Epithelial cell of prostate (primary cell): ENCODE measurements at regions not wholly inside any gene's neighbourhood (a gene's known extent, or its start where the extent isn't known, plus 50 kb on each side); places are given as distances from the start of the nearest gene placed in this dataset.
A peak's percentile ranks its signal among the peaks of the same experiment; 100 is the strongest.
"Not testable (repeated sequence)": the region's sequence is repeated elsewhere in the genome, so short reads cannot be mapped to it uniquely, and the experiment has no call there.

Source experiments
- DNase-seq: peaks from one replicate; pipeline ENCODE4 v3.0.0-alpha.2; 2011; ENCODE audit warnings: low read depth, low spot score
- H3K27ac ChIP-seq: fragments of 450-650 bp; 2 replicates; pipeline ENCODE4 v1.5.1; 2017; ENCODE audit warnings: mild to moderate bottlenecking

DNA sequence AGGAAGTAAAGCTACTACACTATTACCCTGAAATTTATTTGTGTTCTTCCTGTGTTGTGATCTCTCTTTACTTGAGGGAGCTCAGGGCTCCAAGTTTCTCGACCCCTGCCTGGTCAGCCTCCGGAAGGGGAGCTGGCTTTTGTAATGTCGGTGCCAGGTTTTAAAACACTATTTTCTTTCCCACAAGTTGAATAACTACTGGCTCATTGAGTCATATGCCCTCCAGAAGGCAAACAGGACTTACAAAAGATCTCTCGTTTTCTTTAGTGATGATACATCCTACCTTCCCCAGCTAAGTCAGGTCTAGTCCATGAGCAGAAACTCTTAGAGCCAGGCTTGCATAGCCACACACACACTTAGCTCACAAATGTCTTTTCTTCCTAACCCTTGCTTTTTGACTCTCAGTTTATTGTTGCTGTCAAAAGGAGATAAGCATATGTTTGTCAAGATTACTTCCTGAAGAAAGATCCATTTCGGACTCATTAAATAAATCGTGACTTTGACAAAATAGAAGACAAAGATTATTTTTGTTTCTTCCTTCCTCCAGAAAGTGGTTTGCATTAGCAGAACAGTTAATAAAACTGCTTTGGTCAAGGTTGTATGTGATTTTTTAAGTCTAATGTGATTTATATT is 209.8 kb upstream of the FLRT2 start:
- DNase-seq: peak; percentile 79
- H3K27ac ChIP-seq: peak overlapping the region; percentile 54

GRCh38 chr14:85325134-85326017 is 204.6 kb upstream of the FLRT2 start:
- H3K27ac ChIP-seq: no peak overlapping the region
- no peak for DNase-seq

- H3K27ac ChIP-seq: peak overlapping the region; percentile 74
- peak; percentile 81 for DNase-seq
Measured at GRCh38 chr14:85332401-85332800, 197.5 kb upstream of the FLRT2 start.

GRCh38 chr14:85333313-85333712 is 196.6 kb upstream of the FLRT2 start:
- H3K27ac ChIP-seq: peak overlapping the region; percentile 74
- DNase-seq: peak; percentile 31

DNA sequence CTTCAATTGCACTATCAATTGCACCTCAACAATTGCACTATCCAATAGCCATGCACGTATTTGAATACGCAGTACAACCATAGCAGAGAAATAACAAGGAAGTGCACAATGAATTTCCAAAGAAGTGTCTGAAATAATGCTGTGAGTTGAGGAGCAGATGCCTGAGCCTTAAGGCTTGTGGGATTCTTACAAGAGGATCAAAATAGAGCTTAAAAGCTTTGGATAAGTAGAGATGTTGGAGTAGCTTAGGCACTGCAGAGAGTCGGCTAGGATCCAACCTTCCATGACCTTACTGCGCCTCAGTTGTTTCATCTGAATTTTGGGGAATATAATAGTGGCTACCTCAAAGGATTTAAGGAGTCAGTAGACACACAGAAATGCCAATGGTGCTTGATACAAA is 196.1 kb upstream of the FLRT2 start:
- no peak for DNase-seq
- H3K27ac ChIP-seq: peak overlapping the region; percentile 74

DNA sequence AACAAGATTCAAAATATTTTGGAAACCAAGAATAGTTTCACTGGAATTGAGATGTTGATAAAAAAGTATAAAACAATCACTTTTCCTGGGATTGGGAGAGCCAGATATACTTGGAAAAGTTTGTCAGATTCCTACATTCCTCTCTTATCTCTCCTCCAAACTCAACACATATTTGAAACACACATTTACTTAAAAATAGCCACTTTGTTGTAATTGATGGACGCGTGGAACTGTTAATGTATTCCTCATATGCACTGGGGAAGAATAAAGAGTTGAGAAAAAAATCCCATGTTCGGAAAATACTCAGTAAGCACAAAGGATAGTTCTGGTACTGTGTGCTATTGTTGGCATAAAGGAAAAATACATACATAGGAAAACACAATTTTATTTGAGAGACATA is 195.6 kb upstream of the FLRT2 start:
- no peak overlapping the region for H3K27ac ChIP-seq
- DNase-seq: no peak

DNA sequence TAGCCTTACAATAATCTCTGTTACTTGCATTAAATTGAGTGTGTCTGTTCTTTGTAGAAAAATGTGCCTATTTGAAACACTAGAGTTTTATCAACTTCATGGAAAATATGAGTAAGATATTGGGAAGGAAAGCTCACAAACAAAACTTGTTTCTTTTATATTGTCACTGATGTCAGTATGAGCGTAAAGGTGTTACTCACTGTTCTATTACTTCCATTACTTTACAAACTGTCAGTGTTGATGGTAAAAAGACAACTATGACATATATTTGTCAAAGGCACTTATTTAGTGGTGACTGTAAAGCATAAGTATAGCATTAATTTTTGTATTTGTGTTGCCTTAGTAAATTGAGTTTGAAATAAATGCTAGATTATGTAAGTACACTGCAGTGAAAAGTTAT is 193.7 kb upstream of the FLRT2 start:
- no peak overlapping the region for H3K27ac ChIP-seq
- no peak for DNase-seq

GRCh38 chr14:85336817-85337216 is 193.1 kb upstream of the FLRT2 start:
- DNase-seq: no peak
- H3K27ac ChIP-seq: no peak overlapping the region

- H3K27ac ChIP-seq: no peak overlapping the region
- no peak for DNase-seq
Measured at GRCh38 chr14:85338895-85339294, 191.0 kb upstream of the FLRT2 start.

DNA sequence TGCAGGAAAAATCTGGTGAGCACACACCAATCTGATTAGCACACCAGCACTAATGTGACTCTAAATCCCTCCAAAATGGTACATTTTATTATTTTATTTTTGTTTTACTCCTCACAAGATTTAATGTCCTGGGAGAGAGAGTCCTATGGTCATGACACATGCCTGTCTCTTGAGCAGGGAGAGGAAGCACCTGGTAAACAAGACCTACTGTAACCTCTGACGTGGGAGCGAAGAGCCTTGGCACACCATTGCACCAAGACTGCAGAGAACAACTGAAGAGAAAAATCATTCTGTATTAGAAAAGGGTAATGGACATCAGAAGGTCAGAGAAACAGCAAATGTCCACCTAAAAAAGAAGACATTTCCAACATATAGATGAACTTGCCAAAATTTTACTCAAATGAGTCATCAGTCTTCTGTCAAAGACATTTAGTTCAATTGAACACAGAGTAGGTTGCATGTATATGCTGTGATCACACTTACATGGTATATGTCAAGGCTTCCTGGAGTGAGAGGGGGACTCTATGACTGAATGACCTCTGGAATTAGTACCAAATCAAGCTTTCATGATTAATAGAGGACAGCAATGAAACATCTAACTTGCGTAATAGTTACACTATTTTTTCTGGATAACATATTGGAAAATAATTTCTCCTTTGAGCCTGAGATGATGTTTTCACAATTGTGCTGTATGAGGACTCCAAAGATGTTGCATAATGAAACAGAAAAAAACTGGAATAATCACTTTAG is 186.9 kb upstream of the FLRT2 start:
- DNase-seq: no peak
- H3K27ac ChIP-seq: no peak overlapping the region

- DNase-seq: no peak
- no peak overlapping the region for H3K27ac ChIP-seq
Measured at GRCh38 chr14:85344171-85344570, 185.8 kb upstream of the FLRT2 start.

DNA sequence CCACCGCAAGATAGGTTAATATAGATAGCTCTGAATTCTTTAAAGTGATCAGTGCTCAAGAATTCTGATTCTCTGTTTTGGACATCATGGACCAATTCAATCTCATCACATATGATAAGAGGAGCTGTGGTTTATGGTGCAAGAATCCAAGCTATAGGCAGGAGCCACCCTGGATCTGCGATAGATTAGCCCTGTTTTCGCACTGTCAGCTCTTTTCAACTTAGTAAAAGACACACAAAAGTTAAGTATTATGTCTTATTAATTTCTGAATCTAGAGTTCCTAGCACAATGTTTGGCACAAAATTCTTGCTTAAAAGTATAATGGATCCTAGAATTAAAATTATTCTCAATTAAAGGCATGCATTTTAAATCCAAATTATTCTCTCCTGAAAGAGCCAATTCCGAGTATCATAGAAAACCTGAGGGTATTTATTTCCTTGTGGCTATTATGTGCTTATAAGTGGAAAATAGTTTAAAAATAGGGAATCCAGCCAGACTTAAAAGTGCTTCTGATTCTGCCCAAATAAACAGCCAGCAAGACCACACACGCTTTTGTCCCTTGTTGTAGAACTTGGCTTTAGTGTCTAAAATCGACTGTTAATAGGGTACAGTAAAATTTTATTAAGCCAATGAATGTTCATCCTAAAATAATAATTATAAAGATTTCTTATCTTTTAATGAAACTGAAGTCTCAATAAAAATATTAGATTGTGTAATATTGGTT is 184.9 kb upstream of the FLRT2 start:
- DNase-seq: no peak

DNA sequence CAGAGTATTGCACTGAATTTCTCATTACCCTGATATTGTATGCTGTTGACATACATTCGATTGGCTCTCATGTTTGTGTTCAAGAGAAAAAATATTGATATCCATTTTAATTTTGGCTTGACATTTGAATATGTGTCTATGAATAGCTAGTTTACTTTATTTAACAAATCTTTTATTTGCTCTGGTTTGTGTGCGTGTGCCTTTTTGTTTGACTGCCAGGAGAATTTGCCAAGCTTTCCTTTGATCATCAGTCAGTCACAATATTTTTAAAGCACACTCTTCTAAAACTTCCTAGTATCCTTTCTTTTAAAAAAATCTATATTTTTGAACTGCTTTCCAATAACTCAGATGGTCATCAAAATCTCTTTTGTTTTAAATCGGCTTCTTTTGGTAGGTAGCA is 179.3 kb upstream of the FLRT2 start:
- no peak for DNase-seq
- no peak overlapping the region for H3K27ac ChIP-seq

More for the DNA sequence above, 184.9 kb upstream of the FLRT2 start:
- no peak overlapping the region for H3K27ac ChIP-seq

DNA sequence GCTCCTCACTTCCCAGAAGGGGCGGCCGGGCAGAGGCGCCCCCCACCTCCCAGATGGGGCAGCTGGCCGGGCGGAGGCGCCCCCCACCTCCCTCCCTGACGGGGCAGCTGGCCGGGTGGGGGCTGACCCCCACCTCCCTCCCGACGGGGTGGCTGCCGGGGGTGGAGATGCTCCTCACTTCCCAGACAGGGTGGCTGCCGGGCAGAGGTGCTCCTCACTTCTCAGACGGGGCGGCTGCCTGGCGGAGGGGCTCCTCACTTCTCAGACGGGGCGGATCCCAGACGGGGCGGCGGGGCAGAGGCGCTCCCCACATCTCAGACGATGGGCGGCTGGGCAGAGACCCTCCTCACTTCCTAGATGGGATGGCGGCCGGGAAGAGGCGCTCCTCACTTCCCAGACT is 177.4 kb upstream of the FLRT2 start:
- not testable (repeated sequence) for DNase-seq

DNA sequence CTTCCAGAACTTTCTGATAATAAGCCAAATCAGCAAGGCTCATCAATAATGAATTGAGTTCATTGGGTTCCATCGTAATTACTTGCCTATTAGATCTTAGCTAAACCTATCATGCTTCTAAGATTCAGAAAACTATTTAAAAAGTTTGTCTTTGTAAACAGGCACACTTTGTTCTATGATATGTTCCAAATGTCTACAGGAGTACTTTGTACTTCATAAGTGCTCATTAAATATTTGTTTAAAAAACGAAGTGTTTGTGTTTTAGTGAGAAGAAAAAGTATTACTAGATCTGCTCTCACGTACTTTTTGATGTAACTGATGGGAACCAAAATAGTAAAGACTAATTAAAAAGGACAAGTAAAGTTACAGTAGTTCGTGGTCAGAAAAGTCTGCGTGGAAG is 172.8 kb upstream of the FLRT2 start:
- DNase-seq: no peak
- no peak overlapping the region for H3K27ac ChIP-seq

More for the DNA sequence above, 177.4 kb upstream of the FLRT2 start:
- not testable (repeated sequence) for H3K27ac ChIP-seq

- H3K27ac ChIP-seq: no peak overlapping the region
- no peak for DNase-seq
Measured at GRCh38 chr14:85358136-85358785, 171.7 kb upstream of the FLRT2 start.

DNA sequence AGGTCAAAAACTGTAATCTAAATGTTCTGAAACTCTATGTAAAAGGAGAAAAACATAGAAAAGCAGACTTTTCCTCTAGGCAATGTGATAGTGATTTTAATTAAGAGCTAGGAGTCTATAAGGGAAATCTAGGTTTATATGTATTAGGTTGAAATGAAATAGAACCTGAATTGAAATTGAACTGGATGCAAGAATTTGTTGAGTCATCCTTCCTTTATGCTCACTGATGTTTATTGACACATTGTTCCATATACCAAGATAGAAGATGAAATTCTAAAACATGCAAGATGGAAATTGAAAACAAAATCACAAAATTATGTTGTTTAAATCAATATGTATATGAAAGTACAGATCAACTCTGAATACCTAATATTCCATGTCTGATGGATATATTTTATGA is 170.4 kb upstream of the FLRT2 start:
- no peak overlapping the region for H3K27ac ChIP-seq
- no peak for DNase-seq

GRCh38 chr14:85363358-85363757 is 166.6 kb upstream of the FLRT2 start:
- no peak for DNase-seq
- H3K27ac ChIP-seq: no peak overlapping the region

DNA sequence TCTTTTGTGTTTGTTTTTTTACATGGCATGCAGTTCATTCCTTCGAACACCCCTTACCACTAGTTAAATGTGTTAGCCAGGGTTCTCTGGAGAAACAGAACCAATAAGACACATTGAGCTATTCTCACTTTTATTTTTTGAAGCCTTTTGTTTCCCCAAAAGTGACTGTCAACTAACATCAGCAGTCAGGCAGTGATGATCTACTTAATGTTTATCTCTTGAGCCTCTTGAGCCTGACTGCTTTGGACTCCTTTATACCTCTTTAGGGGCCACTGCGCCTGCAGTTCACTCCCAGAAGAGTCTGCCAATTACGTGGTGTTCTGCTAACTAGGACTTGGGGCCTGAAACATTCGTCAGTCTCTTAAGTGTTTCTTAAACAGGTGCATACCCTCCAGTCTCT is 163.7 kb upstream of the FLRT2 start:
- DNase-seq: no peak
- H3K27ac ChIP-seq: no peak overlapping the region

DNA sequence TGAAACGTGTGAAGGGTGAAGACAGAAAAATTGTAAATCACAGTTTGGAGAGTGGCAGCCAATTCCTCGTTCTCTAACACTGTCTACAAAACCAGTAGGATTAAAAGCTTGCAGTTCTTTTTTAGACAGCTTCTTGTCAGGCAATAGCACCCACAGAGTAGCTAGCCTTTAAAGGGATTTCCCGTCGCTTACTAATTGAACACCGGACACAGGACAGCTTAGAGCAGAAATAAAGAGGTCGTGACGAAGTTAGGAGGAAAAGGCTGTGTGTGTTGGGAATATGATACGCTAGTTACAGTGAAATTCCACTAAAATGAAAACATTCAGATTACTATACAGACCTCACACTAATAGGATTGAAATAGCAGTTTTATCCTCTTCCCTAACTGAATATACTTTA is 149.1 kb upstream of the FLRT2 start:
- no peak for DNase-seq
- H3K27ac ChIP-seq: no peak overlapping the region
